ENCODE measurements at regions not wholly inside any gene's neighbourhood (a gene's known extent, or its start where the extent isn't known, plus 50 kb on each side); places are given as distances from the start of the nearest gene placed in this dataset.

- DNase-seq, result peak in 1 of 2 donors; percentile 23
- Histone ChIP-seq H3K4ac (ENCODE audit: low read depth, low read length) (no peak overlapping the region), H3K4me1 (ENCODE audit: control insufficient read depth in 1 of 2, insufficient read depth in 2 of 2, low read length in 2 of 2) (peaks cover 9% of the 10 kb centered on the region in 2 experiments), H3K79me1 (ENCODE audit: low read length) (no peaks in the 10 kb centered on the region), H3K4me2 (ENCODE audit: low read length) (no peak overlapping the region), H3K36me3 (ENCODE audit: control insufficient read depth in 1 of 2, insufficient read depth in 2 of 2, low read length in 2 of 2) (no peaks in the 10 kb centered on the region), H3K9ac (ENCODE audit: low read length) (no peak overlapping the region), H2BK5ac (ENCODE audit: low read depth, low read length, poor library complexity) (no peak overlapping the region), H3K23ac (ENCODE audit: low read length) (no peak overlapping the region), H3K27me3 (ENCODE audit: insufficient read depth, low read length) (no peaks in the 10 kb centered on the region), H3K14ac (ENCODE audit: low read length) (no peak overlapping the region), H3K18ac (ENCODE audit: low read length) (no peak overlapping the region), H4K12ac (ENCODE audit: low read depth, low read length) (no peak overlapping the region), H3K4me3 (ENCODE audit: low read depth, low read length) (no peak overlapping the region), H2BK120ac (ENCODE audit: insufficient read depth, low read length, poor library complexity) (no peak overlapping the region), H2AFZ (ENCODE audit: insufficient read depth, low read length, poor library complexity) (no peak overlapping the region), H2BK12ac (ENCODE audit: low read length) (no peak overlapping the region), H2AK5ac (ENCODE audit: low read length) (no peak overlapping the region), H3K9me3 (ENCODE audit: insufficient read depth, low read depth, low read length) (no peaks in the 10 kb centered on the region), H4K91ac (ENCODE audit: low read depth, low read length) (peak overlapping the region; percentile 1), H3K27ac (ENCODE audit: low read depth, low read length) (no peak overlapping the region), H3K79me2 (ENCODE audit: control insufficient read depth, insufficient read depth, low read length, poor library complexity) (no peaks in the 10 kb centered on the region), H4K8ac (ENCODE audit: low read depth, low read length) (no peak overlapping the region)
- whole genome bisulfite sequencing (ENCODE audit: extremely low coverage, insufficient coverage, insufficient read length), result no CpG with 5 or more reads among the region's 2 CpGs
Measured at GRCh38 chr2:234259440-234259839, 208.9 kb downstream of the SPP2 start.

GRCh38 chr2:234258562-234259141 lies 208.2 kb downstream of the SPP2 start:
- H2BK12ac ChIP-seq (ENCODE audit: low read length), result peak overlapping the region; percentile 41
- H4K91ac ChIP-seq (ENCODE audit: low read depth, low read length), result no peak overlapping the region
- H3K4me1 ChIP-seq (ENCODE audit: control insufficient read depth in 1 of 2, insufficient read depth in 2 of 2, low read length in 2 of 2), result peaks cover 9% of the 10 kb centered on the region in 2 experiments
- H3K4me3 ChIP-seq (ENCODE audit: low read depth, low read length), result no peak overlapping the region
- H4K8ac ChIP-seq (ENCODE audit: low read depth, low read length), result no peak overlapping the region
- H3K79me2 ChIP-seq (ENCODE audit: control insufficient read depth, insufficient read depth, low read length, poor library complexity), result no peaks in the 10 kb centered on the region
- H3K9ac ChIP-seq (ENCODE audit: low read length), result no peak overlapping the region
- no peaks in the 10 kb centered on the region for H3K36me3 ChIP-seq (ENCODE audit: control insufficient read depth in 1 of 2, insufficient read depth in 2 of 2, low read length in 2 of 2)
- no peak overlapping the region for H2BK5ac ChIP-seq (ENCODE audit: low read depth, low read length, poor library complexity)
- H3K14ac ChIP-seq (ENCODE audit: low read length), result no peak overlapping the region
- peak; percentile 51 to 65 for DNase-seq
- H3K27ac ChIP-seq (ENCODE audit: low read depth, low read length), result no peak overlapping the region
- no CpG with 5 or more reads among the region's 5 CpGs for WGBS (ENCODE audit: extremely low coverage, insufficient coverage, insufficient read length)
- H3K23ac ChIP-seq (ENCODE audit: low read length), result no peak overlapping the region
- H3K27me3 ChIP-seq (ENCODE audit: insufficient read depth, low read length), result no peaks in the 10 kb centered on the region
- no peaks in the 10 kb centered on the region for H3K79me1 ChIP-seq (ENCODE audit: low read length)
- H2AK5ac ChIP-seq (ENCODE audit: low read length), result no peak overlapping the region
- H3K4ac ChIP-seq (ENCODE audit: low read depth, low read length), result no peak overlapping the region
- no peak overlapping the region for H4K12ac ChIP-seq (ENCODE audit: low read depth, low read length)
- no peak overlapping the region for H3K18ac ChIP-seq (ENCODE audit: low read length)
- H3K4me2 ChIP-seq (ENCODE audit: low read length), result no peak overlapping the region
- H3K9me3 ChIP-seq (ENCODE audit: insufficient read depth, low read depth, low read length), result no peaks in the 10 kb centered on the region
- H2AFZ ChIP-seq (ENCODE audit: insufficient read depth, low read length, poor library complexity), result no peak overlapping the region
- H2BK120ac ChIP-seq (ENCODE audit: insufficient read depth, low read length, poor library complexity), result no peak overlapping the region

DNA sequence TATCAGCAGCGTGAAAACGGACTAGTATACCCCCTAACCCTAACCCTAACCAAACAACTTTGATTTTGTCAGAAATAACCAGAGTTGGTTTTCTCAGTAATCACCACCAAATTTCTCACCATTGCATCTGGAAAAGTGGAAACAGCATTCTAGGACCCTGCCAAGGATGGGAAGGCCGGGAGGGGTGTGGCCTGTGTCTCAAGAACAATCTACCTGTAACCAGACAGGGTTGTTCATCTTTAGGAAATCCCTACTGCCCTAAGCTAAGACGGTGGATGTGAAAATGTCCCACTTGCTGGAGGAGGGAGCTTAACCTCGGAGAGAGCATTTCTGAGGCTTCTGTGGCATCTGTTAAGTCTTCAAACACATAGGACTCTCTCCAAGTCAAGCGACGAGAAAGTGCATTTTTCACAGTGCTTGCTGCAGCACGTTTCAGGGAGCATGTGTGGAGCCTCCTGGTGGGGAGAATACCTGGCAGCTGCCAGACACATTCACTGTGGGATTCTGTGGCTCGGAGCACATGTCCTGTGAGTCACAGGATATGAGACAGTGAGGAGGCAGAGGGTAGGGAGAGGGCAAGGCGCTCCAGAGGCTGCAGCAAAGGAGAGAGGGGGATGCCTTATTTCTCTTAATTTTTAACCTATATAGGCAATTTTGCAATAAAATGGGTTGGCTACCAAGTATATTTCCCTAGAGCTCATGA lies 207.5 kb downstream of the SPP2 start:
- Histone ChIP-seq H3K79me2 (ENCODE audit: control insufficient read depth, insufficient read depth, low read length, poor library complexity) (no peaks in the 10 kb centered on the region), H3K27me3 (ENCODE audit: insufficient read depth, low read length) (no peaks in the 10 kb centered on the region), H3K18ac (ENCODE audit: low read length) (no peak overlapping the region), H2AFZ (ENCODE audit: insufficient read depth, low read length, poor library complexity) (no peak overlapping the region), H3K9ac (ENCODE audit: low read length) (no peak overlapping the region), H3K4me1 (ENCODE audit: control insufficient read depth in 1 of 2, insufficient read depth in 2 of 2, low read length in 2 of 2) (peaks cover 9% of the 10 kb centered on the region in 2 experiments), H3K79me1 (ENCODE audit: low read length) (no peaks in the 10 kb centered on the region), H3K23ac (ENCODE audit: low read length) (no peak overlapping the region), H3K9me3 (ENCODE audit: insufficient read depth, low read depth, low read length) (no peaks in the 10 kb centered on the region), H4K8ac (ENCODE audit: low read depth, low read length) (no peak overlapping the region), H4K91ac (ENCODE audit: low read depth, low read length) (no peak overlapping the region), H4K12ac (ENCODE audit: low read depth, low read length) (no peak overlapping the region), H2AK5ac (ENCODE audit: low read length) (no peak overlapping the region), H3K14ac (ENCODE audit: low read length) (no peak overlapping the region), H3K4ac (ENCODE audit: low read depth, low read length) (no peak overlapping the region), H2BK12ac (ENCODE audit: low read length) (peak overlapping the region; percentile 56), H2BK5ac (ENCODE audit: low read depth, low read length, poor library complexity) (peak overlapping the region; percentile 15), H3K27ac (ENCODE audit: low read depth, low read length) (peak overlapping the region; percentile 23), H3K36me3 (ENCODE audit: control insufficient read depth in 1 of 2, insufficient read depth in 2 of 2, low read length in 2 of 2) (no peaks in the 10 kb centered on the region), H2BK120ac (ENCODE audit: insufficient read depth, low read length, poor library complexity) (no peak overlapping the region), H3K4me3 (ENCODE audit: low read depth, low read length) (no peak overlapping the region), H3K4me2 (ENCODE audit: low read length) (peak overlapping the region; percentile 14)
- peak; percentile 87 to 88 for DNase-seq
- no CpG with 5 or more reads among the region's 10 CpGs for WGBS (ENCODE audit: extremely low coverage, insufficient coverage, insufficient read length)

DNA sequence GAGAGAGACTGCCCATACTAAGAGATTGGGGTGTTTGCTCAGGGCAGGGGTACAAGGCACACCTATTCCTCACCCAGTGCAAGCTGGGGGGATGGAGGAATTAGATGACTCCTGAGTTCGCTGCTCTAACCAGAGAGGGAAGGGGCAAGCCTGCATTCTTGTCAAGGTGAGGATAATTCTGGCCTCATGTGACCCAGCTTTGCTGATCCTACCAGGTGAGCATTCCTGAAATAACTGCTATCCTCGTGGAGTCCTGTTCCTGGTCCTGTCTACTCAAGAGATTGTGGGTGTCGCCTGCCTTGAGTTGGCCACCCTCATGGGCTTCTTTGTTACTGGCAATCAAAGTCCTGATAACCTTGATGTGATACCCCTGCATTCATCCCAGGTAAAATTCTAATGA lies 206.0 kb downstream of the SPP2 start:
- no peak overlapping the region for H2BK5ac ChIP-seq (ENCODE audit: low read depth, low read length, poor library complexity)
- H3K18ac ChIP-seq (ENCODE audit: low read length), result no peak overlapping the region
- H3K9ac ChIP-seq (ENCODE audit: low read length), result no peak overlapping the region
- H2BK120ac ChIP-seq (ENCODE audit: insufficient read depth, low read length, poor library complexity), result no peak overlapping the region
- no peaks in the 10 kb centered on the region for H3K27me3 ChIP-seq (ENCODE audit: insufficient read depth, low read length)
- no peaks in the 10 kb centered on the region for H3K79me1 ChIP-seq (ENCODE audit: low read length)
- peaks cover 13 to 17% of the 10 kb centered on the region in 2 experiments for H3K4me1 ChIP-seq (ENCODE audit: control insufficient read depth in 1 of 2, insufficient read depth in 2 of 2, low read length in 2 of 2)
- no peak overlapping the region for H3K27ac ChIP-seq (ENCODE audit: low read depth, low read length)
- H3K4me3 ChIP-seq (ENCODE audit: low read depth, low read length), result no peak overlapping the region
- WGBS (ENCODE audit: extremely low coverage, insufficient coverage, insufficient read length), result no CpG with 5 or more reads among the region's 3 CpGs
- H4K12ac ChIP-seq (ENCODE audit: low read depth, low read length), result no peak overlapping the region
- no peaks in the 10 kb centered on the region for H3K79me2 ChIP-seq (ENCODE audit: control insufficient read depth, insufficient read depth, low read length, poor library complexity)
- no peak overlapping the region for H2AFZ ChIP-seq (ENCODE audit: insufficient read depth, low read length, poor library complexity)
- H4K8ac ChIP-seq (ENCODE audit: low read depth, low read length), result no peak overlapping the region
- H3K14ac ChIP-seq (ENCODE audit: low read length), result no peak overlapping the region
- no peak overlapping the region for H2BK12ac ChIP-seq (ENCODE audit: low read length)
- no peak overlapping the region for H4K91ac ChIP-seq (ENCODE audit: low read depth, low read length)
- H3K4ac ChIP-seq (ENCODE audit: low read depth, low read length), result no peak overlapping the region
- no peak overlapping the region for H3K4me2 ChIP-seq (ENCODE audit: low read length)
- peak; percentile 47 to 64 for DNase-seq
- no peak overlapping the region for H3K23ac ChIP-seq (ENCODE audit: low read length)
- H2AK5ac ChIP-seq (ENCODE audit: low read length), result no peak overlapping the region
- no peaks in the 10 kb centered on the region for H3K9me3 ChIP-seq (ENCODE audit: insufficient read depth, low read depth, low read length)
- no peaks in the 10 kb centered on the region for H3K36me3 ChIP-seq (ENCODE audit: control insufficient read depth in 1 of 2, insufficient read depth in 2 of 2, low read length in 2 of 2)
